ENCODE measurements at regions not wholly inside any gene's neighbourhood (a gene's known extent, or its start where the extent isn't known, plus 50 kb on each side); places are given as distances from the start of the nearest gene placed in this dataset.

DNA sequence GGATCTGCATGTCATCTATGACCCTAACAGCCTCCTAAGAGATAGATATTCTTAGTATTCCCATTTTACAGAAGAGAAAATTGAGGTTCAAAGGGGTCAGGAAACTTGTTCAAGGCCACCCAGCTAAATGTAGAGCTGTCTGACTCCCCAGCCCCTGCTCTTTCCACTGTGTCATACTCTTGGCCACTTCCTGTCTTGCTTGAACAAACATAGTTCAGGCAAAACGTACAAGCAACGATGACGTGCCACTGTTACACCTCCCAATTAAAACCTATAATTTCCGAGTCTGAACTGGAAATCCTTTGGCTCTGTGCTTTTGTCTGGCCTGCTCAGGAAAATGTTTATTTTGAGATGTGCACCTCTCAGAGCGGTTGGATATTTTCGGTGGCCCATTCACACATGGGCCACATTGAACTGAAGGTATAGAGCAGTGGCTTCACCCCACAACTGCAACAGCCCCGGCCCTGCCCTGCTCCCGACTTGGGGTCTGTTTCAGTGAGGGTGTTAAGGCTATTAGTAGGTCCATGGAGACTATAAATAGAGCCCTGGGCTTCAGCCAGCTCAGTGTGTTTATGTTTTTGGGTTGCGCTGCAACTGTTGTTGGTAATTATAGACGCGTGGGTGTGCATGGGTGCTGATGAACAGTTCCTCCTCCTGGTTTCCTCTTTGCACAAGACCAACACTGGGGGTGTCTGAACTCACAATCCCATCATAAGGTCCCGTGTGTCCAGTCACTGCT lies 172.3 kb upstream of the ADO start:
- DNase-seq, result peak; percentile 79

DNA sequence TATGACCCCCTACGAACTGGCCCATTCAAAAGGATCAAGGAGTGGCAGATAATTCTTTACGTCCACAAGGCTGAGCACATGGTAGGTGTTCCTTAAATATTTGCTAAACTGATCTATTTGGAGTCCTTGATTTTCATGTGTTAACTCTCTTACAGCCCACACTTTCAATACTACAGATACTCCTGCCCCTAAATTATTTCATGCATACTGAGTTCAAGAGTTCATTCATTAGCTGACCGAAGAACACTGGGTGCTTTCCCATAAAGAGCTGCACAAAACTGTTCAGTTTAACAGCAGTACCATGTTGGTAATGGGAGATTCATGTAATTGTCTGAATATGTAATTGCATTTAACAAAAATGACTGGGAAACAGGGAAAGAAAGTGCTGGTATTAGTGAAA lies 170.5 kb upstream of the ADO start:
- DNase-seq, result no peak

DNA sequence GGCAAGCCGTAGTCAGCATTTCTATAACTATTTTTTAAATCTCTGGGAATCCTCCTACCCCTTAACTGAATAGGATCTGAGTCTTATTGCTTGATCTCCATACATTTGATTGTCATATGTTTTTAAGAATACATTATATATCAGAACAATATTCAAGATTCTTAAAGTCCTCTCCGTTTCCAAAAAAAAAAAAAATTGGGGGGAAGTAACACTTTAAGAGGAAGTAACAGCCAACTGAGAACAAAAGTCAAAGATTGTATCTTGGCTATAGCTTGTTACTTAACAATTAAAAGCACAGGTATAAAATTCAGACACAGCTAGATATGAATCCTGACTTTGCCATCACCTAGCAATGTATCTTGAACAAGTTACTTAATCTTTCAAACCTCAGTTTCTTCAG lies 169.9 kb upstream of the ADO start:
- DNase-seq, result no peak

DNA sequence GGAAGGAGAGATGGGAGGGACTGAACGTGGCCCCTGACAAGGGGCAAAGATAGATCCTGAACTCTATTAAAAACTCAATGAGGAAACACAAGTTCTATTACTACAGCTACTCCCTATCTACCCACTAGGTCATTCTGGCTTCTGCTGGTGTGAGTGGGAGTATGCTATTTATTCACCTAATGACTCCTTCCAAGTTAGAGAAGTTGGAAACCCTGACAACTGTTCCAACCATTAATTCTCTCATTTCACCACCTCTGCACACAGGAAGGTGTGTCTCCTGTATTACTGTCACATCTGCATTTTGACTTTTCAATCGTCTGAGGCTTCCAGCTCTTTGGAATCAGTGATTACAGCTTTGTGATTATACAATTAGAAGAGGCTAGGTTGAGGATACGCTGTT lies 169.4 kb upstream of the ADO start:
- DNase-seq, result no peak

DNA sequence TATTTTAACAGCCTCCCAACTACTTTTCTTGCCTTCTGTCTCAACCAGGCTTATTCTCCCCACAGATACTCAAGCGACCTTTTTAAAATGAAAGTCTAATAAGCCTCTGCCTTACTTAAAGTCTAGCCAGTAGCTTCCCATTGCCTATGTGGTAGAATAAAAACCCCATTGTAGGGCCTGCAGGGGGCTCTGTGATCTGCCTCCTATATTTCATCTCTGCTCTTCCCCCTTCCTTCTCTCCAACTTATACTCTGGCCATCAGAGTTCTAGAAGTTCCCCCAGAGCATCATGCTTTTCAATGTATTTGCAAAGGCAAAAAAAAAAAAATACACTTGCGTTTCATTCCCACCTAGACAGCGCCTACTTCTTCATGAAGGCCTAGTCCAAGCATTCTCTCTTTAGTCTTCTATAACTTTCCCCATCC lies 167.7 kb upstream of the ADO start:
- no peak for DNase-seq

DNA sequence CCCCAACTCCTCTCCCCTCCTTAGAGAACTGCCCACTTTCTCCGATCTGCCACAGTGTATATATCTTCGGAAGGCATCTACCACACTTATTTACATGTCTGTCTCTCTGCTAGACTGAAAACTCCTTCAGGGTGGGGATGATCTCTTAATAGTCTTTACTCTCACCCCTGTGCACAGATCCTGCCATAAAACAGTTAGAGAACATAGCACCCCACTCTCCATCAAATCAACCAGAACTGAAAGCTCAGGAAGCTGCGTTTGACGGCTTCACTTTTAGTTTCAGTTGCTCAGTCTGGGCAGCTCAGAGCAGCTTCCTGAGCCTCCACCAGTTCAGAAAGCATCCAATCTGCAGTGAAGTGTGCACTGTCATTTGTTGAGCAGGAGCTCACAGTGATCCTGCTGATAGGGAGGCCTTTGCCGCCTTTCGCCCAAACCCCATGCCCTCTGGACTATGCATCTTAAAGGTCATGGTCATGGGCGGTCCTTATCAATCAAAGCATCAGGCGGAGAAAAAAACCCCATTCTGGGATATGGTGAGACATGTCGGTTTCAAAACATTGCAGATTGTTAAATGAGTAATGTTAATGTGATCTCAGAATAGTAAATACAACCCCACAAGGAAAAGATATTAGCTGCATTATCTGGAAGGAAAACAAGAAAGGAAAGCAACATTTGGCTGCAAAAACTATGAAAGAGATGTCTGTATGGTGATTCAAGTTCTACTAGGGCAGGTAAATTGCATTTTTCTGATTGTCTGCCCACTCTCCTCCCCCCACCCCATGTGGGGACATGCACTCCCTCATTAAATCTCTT lies 167.1 kb upstream of the ADO start:
- no peak for DNase-seq

DNA sequence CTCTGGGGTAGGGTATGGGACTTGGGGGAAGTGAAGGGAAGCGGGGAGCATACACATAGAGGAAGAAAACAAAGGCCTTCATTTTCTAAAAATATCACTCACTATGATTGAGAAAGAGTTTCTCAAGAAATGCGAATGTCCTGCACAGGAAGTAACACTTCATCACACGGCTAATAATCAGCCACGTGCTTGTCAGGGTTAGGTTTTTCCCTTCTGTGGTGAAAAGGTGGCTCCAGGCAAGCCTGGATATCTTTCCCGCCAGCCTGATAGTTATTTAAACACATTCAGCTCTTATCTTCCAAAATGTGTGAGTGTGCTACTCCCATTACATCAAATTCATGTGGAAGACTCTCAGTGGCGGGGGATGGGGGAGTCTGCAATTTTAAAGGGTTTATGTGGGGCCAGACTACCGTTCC lies 166.4 kb upstream of the ADO start:
- no peak for DNase-seq

DNA sequence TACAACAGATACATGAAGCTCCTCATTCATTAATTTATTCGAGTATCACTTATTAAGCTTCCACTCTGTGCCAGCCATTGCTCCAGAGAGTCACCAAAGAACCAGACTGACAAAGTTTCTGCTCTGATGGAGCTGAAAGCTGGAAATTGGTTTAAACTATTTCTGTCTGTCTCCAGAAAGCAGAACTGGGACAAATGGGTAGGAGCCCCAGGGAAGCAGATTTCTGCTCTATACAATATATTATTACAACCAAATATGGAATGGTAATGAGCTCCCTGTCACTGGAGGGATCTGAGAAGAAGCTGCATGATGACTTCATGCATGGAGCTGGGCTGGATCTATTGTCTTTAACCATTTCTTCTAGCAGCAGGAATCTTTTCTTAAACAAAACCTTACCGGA lies 165.4 kb upstream of the ADO start:
- no peak for DNase-seq

DNA sequence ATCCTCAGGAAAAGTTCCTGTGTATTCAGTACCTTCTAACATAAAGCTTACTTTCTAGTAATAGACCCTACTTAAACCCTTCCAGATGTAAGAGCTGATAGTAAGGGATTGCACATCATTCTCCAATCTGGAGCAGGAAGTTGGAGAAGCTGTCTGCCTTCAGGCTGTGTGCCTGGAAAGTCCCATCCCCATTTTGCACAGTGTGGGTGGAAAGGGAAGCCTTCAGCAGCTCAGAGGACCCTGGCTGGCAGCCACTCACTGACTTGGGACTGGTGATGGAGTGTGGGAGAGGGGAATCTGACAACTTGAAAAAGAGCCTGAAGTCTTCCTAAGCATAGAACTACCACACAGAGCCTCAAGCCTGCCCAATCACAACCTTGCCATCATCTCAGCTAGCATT lies 164.1 kb upstream of the ADO start:
- peak; percentile 14 for DNase-seq

DNA sequence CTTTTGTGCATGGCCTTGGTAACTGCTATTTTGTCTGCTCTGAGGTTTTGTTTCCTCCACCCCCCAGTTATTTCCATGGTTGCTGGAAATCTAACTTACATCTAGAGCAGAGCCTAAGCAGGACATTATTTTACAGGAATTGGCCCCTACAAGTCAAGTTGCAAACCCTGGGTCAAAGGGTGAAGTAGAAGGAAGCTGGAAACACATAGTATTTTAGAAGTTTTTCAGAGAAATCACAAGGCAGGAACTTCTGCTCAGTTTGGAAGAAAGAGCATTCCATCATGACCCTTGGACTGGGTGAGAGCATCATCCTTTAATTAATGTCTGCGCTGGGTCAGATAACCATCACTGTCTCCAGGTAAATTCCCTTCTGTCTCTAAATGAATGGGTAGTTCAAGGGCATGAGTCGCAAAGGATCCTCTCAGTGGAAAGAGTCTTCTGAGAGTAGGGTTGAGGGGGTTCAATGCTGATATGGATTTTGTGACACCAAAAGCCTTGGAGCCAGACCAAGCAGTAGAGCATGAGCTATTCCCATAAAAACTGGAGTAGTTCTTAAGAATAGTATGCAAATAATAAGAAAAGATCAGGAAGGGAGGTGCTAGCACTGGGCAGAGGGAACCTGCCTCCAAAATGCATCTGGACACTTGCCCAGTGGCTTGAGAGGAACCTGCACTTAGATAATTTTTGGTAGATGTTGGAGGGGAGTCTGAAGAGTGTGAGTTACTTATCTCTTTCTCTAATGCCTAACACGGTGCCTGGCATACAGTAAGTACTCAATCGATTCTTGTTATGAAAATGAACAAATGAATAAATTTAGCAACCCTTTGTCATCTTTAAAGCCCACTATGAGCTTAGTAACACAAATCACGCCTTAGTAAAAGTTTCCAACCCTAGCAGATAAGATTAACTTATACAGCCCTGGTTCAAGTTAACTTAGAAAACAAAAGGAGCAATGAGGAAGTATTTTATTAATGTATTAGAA lies 160.6 kb upstream of the ADO start:
- DNase-seq, result no peak

DNA sequence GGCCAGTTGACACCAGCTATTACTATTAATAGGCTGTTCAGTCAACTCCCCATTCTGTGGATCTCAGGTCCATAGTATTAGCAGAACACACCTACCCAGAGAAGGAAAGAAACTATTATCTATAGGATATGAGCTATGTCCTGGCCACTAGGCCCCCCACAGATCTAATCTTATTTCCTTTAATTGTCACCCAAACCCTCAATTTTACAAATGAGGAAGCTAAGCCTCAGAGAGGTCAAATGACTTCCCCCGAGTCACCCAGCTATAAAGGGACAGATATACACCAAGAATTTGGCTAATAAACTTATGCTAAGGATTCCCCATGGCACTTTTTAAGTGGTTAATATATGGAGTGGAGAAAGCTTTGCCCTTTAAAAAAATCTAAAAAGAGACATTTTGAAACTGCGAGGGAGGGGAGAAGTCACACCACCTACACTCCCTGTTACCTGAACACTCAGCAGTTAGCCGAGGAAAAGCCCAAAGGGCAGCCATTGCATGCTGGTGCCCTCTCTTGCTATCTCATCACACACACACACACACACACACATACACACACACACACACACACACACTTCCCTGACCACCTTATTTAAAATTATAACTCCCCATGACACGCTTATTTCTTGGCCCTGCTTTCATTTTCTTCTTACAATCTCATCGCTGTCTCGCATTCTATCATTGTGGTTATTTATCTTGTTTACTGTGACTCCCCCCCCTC lies 157.0 kb upstream of the ADO start:
- no peak for DNase-seq

DNA sequence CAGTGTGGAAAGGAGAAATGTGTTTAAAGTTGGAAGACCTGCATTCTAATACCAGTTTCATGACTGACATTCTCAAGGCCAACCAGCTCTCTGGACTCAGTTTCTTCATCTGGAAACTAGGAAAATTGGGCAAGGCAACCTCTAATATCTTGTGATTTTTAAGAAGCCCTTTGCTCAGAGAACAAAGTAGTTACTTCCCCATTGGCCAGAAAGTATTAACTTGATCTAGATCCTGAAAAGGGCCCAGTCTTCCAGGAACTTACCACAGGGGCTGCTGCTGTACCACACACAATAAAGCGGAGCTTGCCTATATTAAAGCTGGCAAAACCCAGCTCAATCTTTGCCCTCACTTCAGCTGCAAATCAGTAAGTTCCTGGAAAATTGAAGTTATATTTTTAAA lies 155.6 kb upstream of the ADO start:
- no peak for DNase-seq

DNA sequence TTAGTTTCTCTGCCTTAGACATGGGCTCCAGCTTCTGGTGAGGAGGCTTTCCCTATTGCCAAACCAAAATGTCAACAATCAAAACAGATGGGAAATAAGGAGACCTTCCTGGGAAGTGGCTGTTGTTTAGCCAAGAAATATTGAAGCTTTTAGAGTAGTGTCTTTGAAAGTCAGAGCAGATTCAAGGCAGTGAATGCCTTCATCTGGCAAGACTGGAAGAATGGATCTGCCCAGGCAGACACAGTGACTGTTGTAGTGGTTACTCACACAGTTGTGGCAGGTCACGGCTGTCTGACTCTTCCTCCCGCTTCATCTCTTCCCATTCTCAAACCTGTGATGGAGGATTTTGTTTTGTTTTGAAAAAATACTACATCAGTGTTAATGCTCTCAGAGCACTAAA lies 154.1 kb upstream of the ADO start:
- DNase-seq, result no peak

DNA sequence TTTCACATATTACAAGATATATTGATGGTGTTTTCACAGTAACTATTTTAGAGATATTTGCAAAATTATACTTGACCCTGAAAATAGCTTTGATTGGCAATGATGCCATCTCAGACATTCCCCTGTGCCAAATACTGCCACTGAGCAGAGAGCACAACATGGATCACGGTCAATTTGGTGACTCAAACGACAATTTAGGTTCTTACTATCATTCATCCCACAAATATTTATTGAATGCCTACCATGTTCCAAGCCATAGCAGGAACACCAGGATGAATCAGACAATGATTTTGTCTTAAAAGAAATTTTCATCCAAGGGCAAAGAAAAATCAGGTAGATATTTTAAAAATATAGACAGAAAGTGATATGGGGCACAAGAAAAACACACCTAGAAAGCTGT lies 153.2 kb upstream of the ADO start:
- DNase-seq, result no peak

DNA sequence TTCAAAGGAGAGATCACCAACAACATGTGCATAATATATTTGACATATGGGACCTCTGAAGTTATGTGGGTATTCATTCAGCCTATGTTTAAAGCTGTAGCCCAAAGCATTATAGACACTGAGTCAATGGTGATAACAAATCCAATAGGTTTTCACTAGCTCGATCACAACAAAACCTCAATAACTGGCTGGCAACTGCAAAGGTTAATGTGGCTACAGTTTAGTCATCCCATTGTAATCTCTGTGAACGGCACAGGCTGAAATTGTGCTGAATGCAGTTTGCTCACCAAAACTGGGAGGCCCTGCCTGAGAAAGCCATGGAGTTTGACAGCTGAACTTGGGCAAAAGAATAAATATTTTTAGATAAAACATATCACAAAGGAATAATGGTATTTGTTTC lies 152.4 kb upstream of the ADO start:
- no peak for DNase-seq

DNA sequence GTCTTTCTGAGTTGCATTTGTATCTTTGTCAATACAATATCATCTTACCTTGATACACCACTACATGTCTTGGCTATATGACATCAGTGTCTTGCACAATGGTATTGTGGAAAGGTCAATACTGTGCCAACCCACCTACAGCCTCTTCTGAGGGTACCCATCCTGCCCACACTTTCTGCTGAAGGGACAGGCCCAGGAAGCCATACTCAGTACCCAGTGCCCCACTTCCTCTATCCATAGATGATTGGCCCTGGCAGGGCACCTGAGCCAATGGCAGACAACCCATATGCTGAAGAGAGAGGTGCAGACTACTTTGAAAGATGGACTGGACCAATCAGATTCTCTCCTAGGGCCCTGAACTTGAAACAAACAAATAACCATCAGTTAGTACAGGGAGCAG lies 152.0 kb upstream of the ADO start:
- no peak for DNase-seq

DNA sequence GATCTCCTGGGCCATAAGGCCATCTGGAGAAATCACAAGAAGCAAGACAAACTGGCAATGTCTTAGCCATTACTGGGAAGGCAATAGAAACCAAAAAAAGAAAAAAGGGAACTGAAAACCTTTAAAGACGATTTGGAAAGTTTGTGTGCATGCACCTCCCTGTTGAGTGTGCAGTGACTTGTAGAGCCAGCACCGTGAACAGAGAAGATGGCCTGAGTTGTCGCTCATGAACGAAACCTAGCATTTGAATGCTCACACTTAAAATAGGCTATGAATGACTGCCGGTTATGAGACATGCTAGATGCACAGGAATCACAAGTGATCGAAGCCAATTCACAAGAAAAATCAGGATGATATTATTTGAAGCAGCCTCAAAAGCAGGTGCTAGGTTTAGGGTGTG lies 151.3 kb upstream of the ADO start:
- no peak for DNase-seq

DNA sequence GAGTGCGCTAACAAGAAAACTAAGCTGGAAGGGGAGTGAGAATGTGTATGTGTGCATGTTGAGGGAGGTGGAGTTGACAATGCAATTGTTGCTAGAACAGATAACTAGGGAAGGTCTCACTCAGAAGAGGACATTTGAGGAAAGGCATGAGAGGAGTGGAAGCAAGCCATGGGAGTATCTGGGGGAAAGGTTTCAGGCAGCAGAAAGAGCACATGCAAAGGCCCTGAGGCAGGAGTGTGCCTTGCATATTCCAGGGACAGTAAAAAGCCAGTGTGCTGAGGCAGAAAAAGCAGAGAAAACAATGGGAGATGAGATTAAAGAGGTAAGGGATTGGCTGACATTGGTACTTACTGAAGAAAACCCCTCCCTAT lies 149.6 kb upstream of the ADO start:
- no peak for DNase-seq

DNA sequence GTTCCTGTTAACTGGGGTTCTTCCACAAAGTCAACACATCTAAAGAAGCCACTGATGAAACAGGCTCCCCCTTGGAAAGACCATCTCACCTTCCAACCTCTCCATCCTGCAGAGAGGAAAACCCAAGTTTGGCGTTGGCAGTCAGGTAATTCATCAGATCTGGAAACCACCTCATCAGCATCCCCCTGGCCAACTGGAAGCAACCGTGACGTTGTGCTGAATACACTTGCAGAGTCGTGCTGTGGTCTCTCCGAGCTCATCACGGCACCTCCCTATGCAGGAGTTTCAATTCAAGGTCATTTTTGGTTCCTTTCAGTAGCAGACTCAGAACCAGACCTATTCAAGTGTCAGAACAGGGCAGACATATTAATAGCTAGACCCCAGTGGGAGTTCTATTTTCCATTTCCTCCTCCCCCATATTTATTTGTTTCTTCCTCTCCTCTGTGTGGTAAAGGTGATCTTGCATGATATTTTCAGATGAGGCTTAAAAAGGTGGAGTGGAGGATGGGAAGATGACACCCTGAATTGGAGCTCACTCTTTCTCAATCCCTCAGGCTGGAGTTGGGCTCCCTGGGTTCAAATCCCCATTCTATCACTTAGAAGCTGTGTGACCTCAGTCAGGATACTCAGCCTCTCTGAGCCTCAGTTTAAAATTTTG lies 149.1 kb upstream of the ADO start:
- DNase-seq, result no peak

DNA sequence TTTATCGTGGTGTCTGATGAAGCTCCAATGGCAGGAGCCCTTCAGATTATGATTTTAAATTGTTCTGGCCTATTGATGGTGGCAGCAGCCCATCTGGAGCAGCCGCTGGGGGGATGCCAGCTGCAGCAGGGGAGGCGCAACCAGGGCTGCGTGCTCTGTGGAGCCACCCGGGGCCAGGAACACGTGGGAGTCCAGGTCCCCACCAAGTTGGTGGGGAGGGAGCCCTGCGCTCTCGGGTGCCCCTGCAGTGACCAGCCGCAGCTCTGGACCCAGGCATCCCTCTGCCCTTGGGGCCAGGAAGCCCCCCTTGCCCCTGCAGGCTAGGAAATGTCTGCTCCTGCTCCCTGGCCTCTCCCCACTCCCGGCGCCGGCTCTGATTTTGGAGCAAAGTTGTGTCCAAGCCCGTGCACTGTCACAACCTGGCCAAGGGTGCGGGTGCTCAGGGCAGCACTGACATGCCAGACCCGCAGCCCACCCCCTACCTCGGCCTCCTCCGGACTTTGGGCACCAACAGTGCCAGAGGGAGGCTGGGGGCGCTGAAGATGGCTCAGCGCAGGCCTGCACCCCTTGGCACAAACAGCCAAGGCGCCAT lies 147.2 kb upstream of the ADO start:
- no peak for DNase-seq

DNA sequence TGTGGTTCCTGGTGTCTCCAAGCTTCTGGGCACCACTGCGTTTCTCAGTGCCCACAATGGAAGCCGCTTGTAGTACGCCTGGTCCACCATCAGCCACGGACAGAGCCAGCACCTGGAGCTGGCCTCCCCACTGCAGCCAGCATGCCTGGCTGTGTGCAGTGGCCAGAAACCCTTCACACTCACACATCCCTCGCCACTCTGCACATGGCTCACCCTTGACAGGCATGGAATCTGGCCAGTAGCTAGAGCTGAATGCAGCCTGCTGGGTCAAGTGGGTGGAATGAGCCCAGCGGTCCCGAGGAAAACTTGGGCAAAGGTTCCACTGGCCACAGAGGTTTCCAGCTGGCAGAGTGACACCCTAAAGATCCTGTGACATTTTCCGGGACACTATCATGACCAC lies 146.0 kb upstream of the ADO start:
- DNase-seq, result no peak
